Esophagus muscularis mucosa (tissue), 4 donors: ENCODE measurements at regions not wholly inside any gene's neighbourhood (a gene's known extent, or its start where the extent isn't known, plus 50 kb on each side); places are given as distances from the start of the nearest gene placed in this dataset.

Experiments
- CTCF ChIP-seq, 3 experiments: fragments of 200-600 bp in 2 of 3; fragments of 450-650 bp in 1 of 3; sonication (generic) in 2 of 3; IDR thresholded peaks; one replicate each; pipeline ENCODE4 v1.5.1; 2017 to 2019; ENCODE audit warnings: antibody characterized with exemption in 3 of 3, mild to moderate bottlenecking in 2 of 3, moderate library complexity in 1 of 3
- EP300 ChIP-seq: sonication (generic); formaldehyde crosslinking; IDR thresholded peaks from one replicate; pipeline ENCODE4 v1.6.1; 2017; ENCODE audit warnings: antibody characterized with exemption
- POLR2AphosphoS5 ChIP-seq, 2 donors: sonication (generic); formaldehyde crosslinking; IDR thresholded peaks; one replicate each; pipeline ENCODE4 v1.6.1; 2017; ENCODE audit warnings: antibody characterized with exemption in 2 of 2

- TF ChIP-seq EP300 (no peak), CTCF (IDR thresholded peaks at IDR 0.05) (no peak), POLR2AphosphoS5 (IDR thresholded peaks at IDR 0.05) (no peak)
Measured at GRCh38 chr9:134981829-134982228, 64.1 kb upstream of the FCN1 start.
